ENCODE measurements at regions not wholly inside any gene's neighbourhood (a gene's known extent, or its start where the extent isn't known, plus 50 kb on each side); places are given as distances from the start of the nearest gene placed in this dataset.

GRCh38 chr5:174287761-174288160, 242.3 kb downstream of the NSG2 start:
- WGBS (ENCODE audit: extremely low coverage, insufficient coverage, low lambda C conversion rate) = no CpG with 5 or more reads among the region's 4 CpGs

GRCh38 chr5:174288439-174288838, 242.9 kb downstream of the NSG2 start:
- no peak overlapping the region for H3K18ac ChIP-seq (ENCODE audit: low read length)

More at GRCh38 chr5:174287761-174288160, 242.3 kb downstream of the NSG2 start:
- DNase-seq = no peak
- Histone ChIP-seq H3K4me3 (ENCODE audit: low read length) (no peak overlapping the region), H3K9ac (ENCODE audit: low read length) (no peak overlapping the region), H3K56ac (ENCODE audit: low read length) (no peak overlapping the region), H3K23ac (ENCODE audit: low read length) (no peak overlapping the region), H2BK120ac (ENCODE audit: low read depth, low read length) (no peak overlapping the region), H3K27me3 (ENCODE audit: insufficient read depth, low read length, poor library complexity) (no peaks in the 10 kb centered on the region), H2BK5ac (ENCODE audit: low read length) (no peak overlapping the region), H3K4me2 (ENCODE audit: low read length) (no peak overlapping the region), H3K79me2 (ENCODE audit: control insufficient read depth, insufficient read depth, low read length) (no peaks in the 10 kb centered on the region), H2AK5ac (ENCODE audit: low read length) (no peak overlapping the region), H3K79me1 (ENCODE audit: low read length) (no peaks in the 10 kb centered on the region), H4K8ac (ENCODE audit: low read depth, low read length) (no peak overlapping the region), H3K4ac (ENCODE audit: low read depth, low read length) (no peak overlapping the region), H3K4me1 (ENCODE audit: control insufficient read depth, low read depth, low read length) (no peaks in the 10 kb centered on the region), H2BK15ac (replicated peaks; ENCODE audit: low read depth) (no peak overlapping the region), H3K27ac (ENCODE audit: low read depth, low read length) (no peak overlapping the region), H3K36me3 (ENCODE audit: control insufficient read depth, insufficient read depth, low read length) (no peaks in the 10 kb centered on the region), H4K5ac (ENCODE audit: low read length) (no peak overlapping the region), H3K18ac (ENCODE audit: low read length) (no peak overlapping the region)

GRCh38 chr5:174291162-174291561, 245.7 kb downstream of the NSG2 start:
- no peak overlapping the region for H3K4me3 ChIP-seq (ENCODE audit: low read length)
- no peaks in the 10 kb centered on the region for H3K79me1 ChIP-seq (ENCODE audit: low read length)
- H3K9ac ChIP-seq (ENCODE audit: low read length) = no peak overlapping the region
- no peak overlapping the region for H2AK5ac ChIP-seq (ENCODE audit: low read length)
- H3K4me2 ChIP-seq (ENCODE audit: low read length) = no peak overlapping the region
- no peaks in the 10 kb centered on the region for H3K36me3 ChIP-seq (ENCODE audit: control insufficient read depth, insufficient read depth, low read length)
- DNase-seq = no peak
- no CpG with 5 or more reads among the region's 3 CpGs for WGBS (ENCODE audit: extremely low coverage, insufficient coverage, low lambda C conversion rate)
- no peaks in the 10 kb centered on the region for H3K27me3 ChIP-seq (ENCODE audit: insufficient read depth, low read length, poor library complexity)
- H3K23ac ChIP-seq (ENCODE audit: low read length) = no peak overlapping the region
- no peak overlapping the region for H3K27ac ChIP-seq (ENCODE audit: low read depth, low read length)
- H3K18ac ChIP-seq (ENCODE audit: low read length) = no peak overlapping the region
- no peaks in the 10 kb centered on the region for H3K79me2 ChIP-seq (ENCODE audit: control insufficient read depth, insufficient read depth, low read length)
- H2BK15ac ChIP-seq (replicated peaks; ENCODE audit: low read depth) = no peak overlapping the region
- H4K5ac ChIP-seq (ENCODE audit: low read length) = no peak overlapping the region
- no peak overlapping the region for H4K8ac ChIP-seq (ENCODE audit: low read depth, low read length)
- H3K4me1 ChIP-seq (ENCODE audit: control insufficient read depth, low read depth, low read length) = no peaks in the 10 kb centered on the region
- H3K4ac ChIP-seq (ENCODE audit: low read depth, low read length) = no peak overlapping the region
- H2BK5ac ChIP-seq (ENCODE audit: low read length) = no peak overlapping the region
- no peak overlapping the region for H2BK120ac ChIP-seq (ENCODE audit: low read depth, low read length)
- no peak overlapping the region for H3K56ac ChIP-seq (ENCODE audit: low read length)

More at GRCh38 chr5:174288439-174288838, 242.9 kb downstream of the NSG2 start:
- Histone ChIP-seq H3K27ac (ENCODE audit: low read depth, low read length) (no peak overlapping the region), H3K56ac (ENCODE audit: low read length) (no peak overlapping the region), H3K79me1 (ENCODE audit: low read length) (no peaks in the 10 kb centered on the region), H3K9ac (ENCODE audit: low read length) (no peak overlapping the region), H3K27me3 (ENCODE audit: insufficient read depth, low read length, poor library complexity) (no peaks in the 10 kb centered on the region), H2BK15ac (replicated peaks; ENCODE audit: low read depth) (no peak overlapping the region), H3K36me3 (ENCODE audit: control insufficient read depth, insufficient read depth, low read length) (no peaks in the 10 kb centered on the region), H2AK5ac (ENCODE audit: low read length) (no peak overlapping the region), H2BK120ac (ENCODE audit: low read depth, low read length) (no peak overlapping the region), H3K23ac (ENCODE audit: low read length) (no peak overlapping the region), H4K8ac (ENCODE audit: low read depth, low read length) (no peak overlapping the region), H3K4me2 (ENCODE audit: low read length) (no peak overlapping the region), H3K4me3 (ENCODE audit: low read length) (no peak overlapping the region), H3K79me2 (ENCODE audit: control insufficient read depth, insufficient read depth, low read length) (no peaks in the 10 kb centered on the region), H3K4ac (ENCODE audit: low read depth, low read length) (no peak overlapping the region), H2BK5ac (ENCODE audit: low read length) (no peak overlapping the region), H3K4me1 (ENCODE audit: control insufficient read depth, low read depth, low read length) (no peaks in the 10 kb centered on the region), H4K5ac (ENCODE audit: low read length) (no peak overlapping the region)
- DNase-seq = no peak
- no CpG with 5 or more reads among the region's 6 CpGs for WGBS (ENCODE audit: extremely low coverage, insufficient coverage, low lambda C conversion rate)

- DNase-seq = no peak
These were observed 246.8 kb downstream of the NSG2 start for GRCh38 chr5:174292348-174292747.

GRCh38 chr5:174293006-174293405, 247.5 kb downstream of the NSG2 start:
- H2AK5ac ChIP-seq (ENCODE audit: low read length) = no peak overlapping the region
- no peak overlapping the region for H2BK15ac ChIP-seq (replicated peaks; ENCODE audit: low read depth)
- H4K5ac ChIP-seq (ENCODE audit: low read length) = no peak overlapping the region
- no peak overlapping the region for H3K23ac ChIP-seq (ENCODE audit: low read length)
- no peak overlapping the region for H2BK120ac ChIP-seq (ENCODE audit: low read depth, low read length)
- H3K36me3 ChIP-seq (ENCODE audit: control insufficient read depth, insufficient read depth, low read length) = no peaks in the 10 kb centered on the region
- H3K9ac ChIP-seq (ENCODE audit: low read length) = no peak overlapping the region
- no peak overlapping the region for H4K8ac ChIP-seq (ENCODE audit: low read depth, low read length)
- no peak overlapping the region for H3K4ac ChIP-seq (ENCODE audit: low read depth, low read length)
- H3K4me1 ChIP-seq (ENCODE audit: control insufficient read depth, low read depth, low read length) = no peaks in the 10 kb centered on the region
- H3K4me2 ChIP-seq (ENCODE audit: low read length) = no peak overlapping the region
- H3K4me3 ChIP-seq (ENCODE audit: low read length) = no peak overlapping the region
- H3K79me2 ChIP-seq (ENCODE audit: control insufficient read depth, insufficient read depth, low read length) = no peaks in the 10 kb centered on the region
- no peak overlapping the region for H3K27ac ChIP-seq (ENCODE audit: low read depth, low read length)
- DNase-seq = no peak
- no peaks in the 10 kb centered on the region for H3K79me1 ChIP-seq (ENCODE audit: low read length)
- no peak overlapping the region for H3K18ac ChIP-seq (ENCODE audit: low read length)
- no peaks in the 10 kb centered on the region for H3K27me3 ChIP-seq (ENCODE audit: insufficient read depth, low read length, poor library complexity)
- no CpG with 5 or more reads among the region's 6 CpGs for WGBS (ENCODE audit: extremely low coverage, insufficient coverage, low lambda C conversion rate)
- no peak overlapping the region for H2BK5ac ChIP-seq (ENCODE audit: low read length)
- H3K56ac ChIP-seq (ENCODE audit: low read length) = no peak overlapping the region

More at GRCh38 chr5:174292348-174292747, 246.8 kb downstream of the NSG2 start:
- Histone ChIP-seq H2BK15ac (replicated peaks; ENCODE audit: low read depth) (no peak overlapping the region), H3K9ac (ENCODE audit: low read length) (no peak overlapping the region), H3K27ac (ENCODE audit: low read depth, low read length) (no peak overlapping the region), H3K79me2 (ENCODE audit: control insufficient read depth, insufficient read depth, low read length) (no peaks in the 10 kb centered on the region), H3K4ac (ENCODE audit: low read depth, low read length) (no peak overlapping the region), H3K4me3 (ENCODE audit: low read length) (no peak overlapping the region), H3K79me1 (ENCODE audit: low read length) (no peaks in the 10 kb centered on the region), H3K4me2 (ENCODE audit: low read length) (no peak overlapping the region), H3K18ac (ENCODE audit: low read length) (no peak overlapping the region), H3K23ac (ENCODE audit: low read length) (no peak overlapping the region), H3K4me1 (ENCODE audit: control insufficient read depth, low read depth, low read length) (no peaks in the 10 kb centered on the region), H3K36me3 (ENCODE audit: control insufficient read depth, insufficient read depth, low read length) (no peaks in the 10 kb centered on the region), H2AK5ac (ENCODE audit: low read length) (no peak overlapping the region), H2BK5ac (ENCODE audit: low read length) (no peak overlapping the region), H3K56ac (ENCODE audit: low read length) (no peak overlapping the region), H2BK120ac (ENCODE audit: low read depth, low read length) (no peak overlapping the region), H3K27me3 (ENCODE audit: insufficient read depth, low read length, poor library complexity) (no peaks in the 10 kb centered on the region), H4K5ac (ENCODE audit: low read length) (no peak overlapping the region), H4K8ac (ENCODE audit: low read depth, low read length) (no peak overlapping the region)
- WGBS (ENCODE audit: extremely low coverage, insufficient coverage, low lambda C conversion rate) = no CpG with 5 or more reads among the region's 3 CpGs

- H3K79me2 ChIP-seq (ENCODE audit: control insufficient read depth, insufficient read depth, low read length) = no peaks in the 10 kb centered on the region
- no peak overlapping the region for H3K27ac ChIP-seq (ENCODE audit: low read depth, low read length)
- H2AK5ac ChIP-seq (ENCODE audit: low read length) = no peak overlapping the region
- no peak overlapping the region for H4K5ac ChIP-seq (ENCODE audit: low read length)
- H3K18ac ChIP-seq (ENCODE audit: low read length) = no peak overlapping the region
- no peak for DNase-seq
- H3K27me3 ChIP-seq (ENCODE audit: insufficient read depth, low read length, poor library complexity) = no peaks in the 10 kb centered on the region
- H3K9ac ChIP-seq (ENCODE audit: low read length) = no peak overlapping the region
- H3K4me2 ChIP-seq (ENCODE audit: low read length) = no peak overlapping the region
- H2BK120ac ChIP-seq (ENCODE audit: low read depth, low read length) = no peak overlapping the region
- no peak overlapping the region for H3K4me3 ChIP-seq (ENCODE audit: low read length)
- H4K8ac ChIP-seq (ENCODE audit: low read depth, low read length) = no peak overlapping the region
- no peak overlapping the region for H3K56ac ChIP-seq (ENCODE audit: low read length)
- H3K4ac ChIP-seq (ENCODE audit: low read depth, low read length) = no peak overlapping the region
- no peak overlapping the region for H2BK5ac ChIP-seq (ENCODE audit: low read length)
- H2BK15ac ChIP-seq (replicated peaks; ENCODE audit: low read depth) = no peak overlapping the region
- H3K79me1 ChIP-seq (ENCODE audit: low read length) = no peaks in the 10 kb centered on the region
- WGBS (ENCODE audit: extremely low coverage, insufficient coverage, low lambda C conversion rate) = no CpG with 5 or more reads among the region's 4 CpGs
- H3K23ac ChIP-seq (ENCODE audit: low read length) = no peak overlapping the region
- H3K36me3 ChIP-seq (ENCODE audit: control insufficient read depth, insufficient read depth, low read length) = no peaks in the 10 kb centered on the region
- no peaks in the 10 kb centered on the region for H3K4me1 ChIP-seq (ENCODE audit: control insufficient read depth, low read depth, low read length)
These were observed 248.0 kb downstream of the NSG2 start for GRCh38 chr5:174293481-174293880.
